ENCODE measurements at regions not wholly inside any gene's neighbourhood (a gene's known extent, or its start where the extent isn't known, plus 50 kb on each side); places are given as distances from the start of the nearest gene placed in this dataset.
A peak's percentile ranks its signal among the peaks of the same experiment; 100 is the strongest.

GRCh38 chr10:29925771-29926692 lies 133.4 kb downstream of the JCAD start:
- no peak for DNase-seq

- no peak for DNase-seq
These were observed 134.9 kb downstream of the JCAD start for GRCh38 chr10:29924436-29924835.

- no peak for DNase-seq
These were observed 135.9 kb downstream of the JCAD start for GRCh38 chr10:29923416-29923965.

GRCh38 chr10:29922892-29923291 lies 136.5 kb downstream of the JCAD start:
- no peak for DNase-seq

- DNase-seq, result no peak
These were observed 137.2 kb downstream of the JCAD start for GRCh38 chr10:29922226-29922625.

GRCh38 chr10:29921071-29921446 lies 138.3 kb downstream of the JCAD start:
- DNase-seq, result no peak

GRCh38 chr10:29920408-29921070 lies 138.8 kb downstream of the JCAD start:
- no peak for DNase-seq

GRCh38 chr10:29918623-29919400 lies 140.6 kb downstream of the JCAD start:
- DNase-seq, result no peak

GRCh38 chr10:29917311-29917710 lies 142.1 kb downstream of the JCAD start:
- DNase-seq, result no peak

GRCh38 chr10:29916669-29917068 lies 142.7 kb downstream of the JCAD start:
- DNase-seq, result no peak

- no peak for DNase-seq
These were observed 144.2 kb downstream of the JCAD start for GRCh38 chr10:29914986-29915785.

GRCh38 chr10:29908962-29909361 lies 150.4 kb downstream of the JCAD start:
- no peak for DNase-seq

- DNase-seq, result no peak
These were observed 158.5 kb downstream of the JCAD start for GRCh38 chr10:29900865-29901264.

GRCh38 chr10:29897999-29898716 lies 161.2 kb downstream of the JCAD start:
- DNase-seq, result no peak

- no peak for DNase-seq
These were observed 162.0 kb downstream of the JCAD start for GRCh38 chr10:29897430-29897829.

- no peak for DNase-seq
These were observed 163.3 kb downstream of the JCAD start for GRCh38 chr10:29896053-29896452.

GRCh38 chr10:29895456-29895855 lies 163.9 kb downstream of the JCAD start:
- peak; percentile 46 for DNase-seq

- no peak for DNase-seq
These were observed 171.1 kb downstream of the JCAD start for GRCh38 chr10:29888321-29888720.

- DNase-seq, result no peak
These were observed 173.1 kb downstream of the JCAD start for GRCh38 chr10:29886299-29886698.

GRCh38 chr10:29883231-29883630 lies 176.2 kb downstream of the JCAD start:
- no peak for DNase-seq

- DNase-seq, result no peak
These were observed 176.6 kb downstream of the JCAD start for GRCh38 chr10:29882766-29883165.
